HepG2 (cell line): ENCODE measurements at regions not wholly inside any gene's neighbourhood (a gene's known extent, or its start where the extent isn't known, plus 50 kb on each side); places are given as distances from the start of the nearest gene placed in this dataset.
A peak's percentile ranks its signal among the peaks of the same experiment; 100 is the strongest.

Experiments used
- CENPX ChIP-seq: sonication (generic); formaldehyde crosslinking; IDR thresholded peaks from 2 replicates; pipeline ENCODE4 v1.9.0; 2021; ENCODE audit warnings: mild to moderate bottlenecking, missing genetic modification reagents, moderate library complexity
- CREB1 ChIP-seq, 2 experiments: fragments of 450-650 bp in 1 of 2; IDR thresholded peaks; 2 replicates each; pipeline ENCODE4 v1.6.1; 2016 to 2017; ENCODE audit warnings: control low read depth in 1 of 2, mild to moderate bottlenecking in 1 of 2, missing compliant biosample characterization in 1 of 2, missing genetic modification characterization in 1 of 2
- IKZF4 ChIP-seq: sonication (generic); formaldehyde crosslinking; IDR thresholded peaks from 2 replicates; pipeline ENCODE4 v1.5.1; 2020; ENCODE audit warnings: borderline replicate concordance, mild to moderate bottlenecking, low read depth, missing genetic modification reagents; ENCODE audit errors: not compliant biosample characterization
- IRF2 ChIP-seq: IDR thresholded peaks from 2 replicates; pipeline ENCODE4 v1.6.1; 2018; ENCODE audit warnings: missing genetic modification reagents, missing compliant biosample characterization
- RAD21 ChIP-seq: fragments of 450-650 bp; formaldehyde crosslinking; IDR thresholded peaks from 2 replicates; pipeline ENCODE4 v1.5.0; 2020; ENCODE audit warnings: mild to moderate bottlenecking
- SIN3A ChIP-seq: IDR thresholded peaks from 2 replicates; pipeline ENCODE4 v1.6.1; 2011; ENCODE audit warnings: low read depth, mild to moderate bottlenecking, control low read depth, low read length, borderline replicate concordance
- TEAD2 ChIP-seq: sonication (generic); formaldehyde crosslinking; IDR thresholded peaks from 2 replicates; pipeline ENCODE4 v1.9.0; 2021; ENCODE audit warnings: missing genetic modification reagents
- ZMAT3 ChIP-seq: sonication (generic); formaldehyde crosslinking; conservative IDR thresholded peaks from 2 replicates; pipeline ENCODE4 v1.7.0; 2021; ENCODE audit warnings: missing genetic modification reagents
- ZNF230 ChIP-seq: sonication (generic); formaldehyde crosslinking; IDR thresholded peaks from 2 replicates; pipeline ENCODE4 v1.4.0; 2020; ENCODE audit warnings: mild to moderate bottlenecking, missing genetic modification reagents
- ZNF282 ChIP-seq: fragments of 450-650 bp; IDR thresholded peaks from 2 replicates; pipeline ENCODE4 v1.6.1; 2018; ENCODE audit not compliant: partially characterized antibody
- ZNF431 ChIP-seq: sonication (generic); formaldehyde crosslinking; IDR thresholded peaks from 2 replicates; pipeline ENCODE4 v1.9.0; 2022; ENCODE audit warnings: missing genetic modification reagents, low read depth, mild to moderate bottlenecking, borderline replicate concordance
- ZNF570 ChIP-seq: sonication (generic); formaldehyde crosslinking; IDR thresholded peaks from 2 replicates; pipeline ENCODE4 v1.4.0; 2020; ENCODE audit warnings: mild to moderate bottlenecking, missing genetic modification reagents, borderline replicate concordance
- ZNF572 ChIP-seq: sonication (generic); formaldehyde crosslinking; IDR thresholded peaks from 2 replicates; pipeline ENCODE4 v1.5.1; 2020; ENCODE audit warnings: mild to moderate bottlenecking, missing genetic modification reagents
- ZNF850 ChIP-seq: sonication (generic); formaldehyde crosslinking; conservative IDR thresholded peaks from 2 replicates; pipeline ENCODE4 v1.9.0; 2021; ENCODE audit warnings: mild to moderate bottlenecking, missing genetic modification reagents
- TF ChIP-seq, protein P1 (sequence below): sonication (generic); formaldehyde crosslinking; IDR thresholded peaks from 2 replicates; pipeline ENCODE4 v1.4.0; 2020; ENCODE audit warnings: missing genetic modification reagents
- TF ChIP-seq, protein P2 (sequence below): sonication (generic); formaldehyde crosslinking; IDR thresholded peaks from 2 replicates; pipeline ENCODE4 v1.4.0; 2020; ENCODE audit warnings: mild to moderate bottlenecking, missing genetic modification reagents
- TF ChIP-seq, protein P3 (sequence below): sonication (generic); formaldehyde crosslinking; IDR thresholded peaks from 2 replicates; pipeline ENCODE4; 2020; ENCODE audit warnings: missing genetic modification reagents, mild to moderate bottlenecking, borderline replicate concordance
- TF ChIP-seq, protein P4 (sequence below): sonication (generic); formaldehyde crosslinking; IDR thresholded peaks from 2 replicates; pipeline ENCODE4 v1.8.1; 2023; ENCODE audit warnings: missing genetic modification reagents, mild to moderate bottlenecking, borderline replicate concordance
- TF ChIP-seq, protein P5 (sequence below): sonication (generic); formaldehyde crosslinking; IDR thresholded peaks from 2 replicates; pipeline ENCODE4 v1.4.0; 2020; ENCODE audit warnings: missing genetic modification reagents
- TF ChIP-seq, protein P6 (sequence below): sonication (generic); formaldehyde crosslinking; IDR thresholded peaks from 2 replicates; pipeline ENCODE4 v1.8.1; 2023; ENCODE audit warnings: missing genetic modification reagents, inconsistent platforms, borderline replicate concordance

DNA sequence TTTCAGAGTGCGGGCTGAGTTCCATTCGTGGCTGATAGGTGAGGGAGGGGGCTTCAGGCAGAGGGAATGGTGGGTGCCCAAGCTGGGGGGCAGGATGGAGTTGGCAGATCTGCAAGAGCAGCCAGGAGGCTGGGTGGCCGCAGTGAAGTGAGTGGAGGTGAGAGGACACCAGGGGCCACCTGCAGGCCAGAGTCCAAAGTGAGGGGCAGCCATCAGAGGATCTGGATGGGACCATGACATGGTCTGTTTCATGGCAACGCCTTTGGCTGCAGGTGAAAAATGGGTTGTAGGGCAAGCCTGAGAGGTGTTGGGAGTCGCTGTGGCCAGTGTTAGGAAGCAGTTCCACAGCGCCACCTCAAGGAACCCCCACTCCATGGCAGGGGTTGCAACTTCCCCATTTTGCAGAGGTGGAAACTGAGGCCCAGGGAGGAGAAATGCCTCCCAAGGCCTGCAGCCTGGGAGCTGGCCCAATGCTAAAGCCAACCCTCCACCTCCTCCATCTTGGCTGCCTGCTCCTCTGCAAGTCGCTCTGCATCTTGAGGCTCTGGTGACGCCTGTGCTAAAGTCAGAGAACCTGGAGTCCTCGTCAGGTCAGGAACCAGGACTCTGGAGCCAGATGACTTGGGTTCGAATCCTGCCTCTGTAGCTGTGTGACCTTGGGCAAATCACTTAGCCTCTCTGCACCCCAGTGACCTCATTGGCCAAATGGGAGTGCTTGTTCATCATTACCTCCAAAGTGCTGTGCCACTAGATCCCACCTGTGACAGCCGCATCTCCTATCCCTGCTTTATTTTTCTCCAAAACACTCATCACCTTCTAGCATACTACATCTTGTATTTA lies 153.8 kb downstream of the CEBPB start (continued):
- TF ChIP-seq SIN3A (no peak), ZNF230 (no peak), ZNF850 (CRISPR knock-in tag) (no peak), RAD21 (peak; percentile 82; the same call in 1 of the 2 replicates), TEAD2 (CRISPR knock-in tag) (no peak), ZNF572 (no peak), ZNF570 (CRISPR knock-in tag) (no peak), CENPX (CRISPR knock-in tag) (no peak), ZMAT3 (CRISPR knock-in tag) (no peak), IKZF4 (CRISPR knock-in tag) (no peak), CREB1 (IDR thresholded peaks at IDR 0.05) (no peak), CREB1 (CRISPR knock-in tag; IDR thresholded peaks at IDR 0.05) (no peak), ZNF282 (no peak), IRF2 (0 out of 2 replicates have a peak, but pooled peaks have one; percentile 46), ZNF431 (CRISPR knock-in tag) (no peak)
- TF ChIP-seq, protein P1, sequence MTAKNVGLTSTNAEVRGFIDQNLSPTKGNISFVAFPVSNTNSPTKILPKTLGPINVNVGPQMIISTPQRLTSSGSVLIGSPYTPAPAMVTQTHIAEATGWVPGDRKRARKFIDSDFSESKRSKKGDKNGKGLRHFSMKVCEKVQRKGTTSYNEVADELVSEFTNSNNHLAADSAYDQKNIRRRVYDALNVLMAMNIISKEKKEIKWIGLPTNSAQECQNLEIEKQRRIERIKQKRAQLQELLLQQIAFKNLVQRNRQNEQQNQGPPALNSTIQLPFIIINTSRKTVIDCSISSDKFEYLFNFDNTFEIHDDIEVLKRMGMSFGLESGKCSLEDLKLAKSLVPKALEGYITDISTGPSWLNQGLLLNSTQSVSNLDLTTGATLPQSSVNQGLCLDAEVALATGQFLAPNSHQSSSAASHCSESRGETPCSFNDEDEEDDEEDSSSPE, result no peak
- TF ChIP-seq, protein P2, sequence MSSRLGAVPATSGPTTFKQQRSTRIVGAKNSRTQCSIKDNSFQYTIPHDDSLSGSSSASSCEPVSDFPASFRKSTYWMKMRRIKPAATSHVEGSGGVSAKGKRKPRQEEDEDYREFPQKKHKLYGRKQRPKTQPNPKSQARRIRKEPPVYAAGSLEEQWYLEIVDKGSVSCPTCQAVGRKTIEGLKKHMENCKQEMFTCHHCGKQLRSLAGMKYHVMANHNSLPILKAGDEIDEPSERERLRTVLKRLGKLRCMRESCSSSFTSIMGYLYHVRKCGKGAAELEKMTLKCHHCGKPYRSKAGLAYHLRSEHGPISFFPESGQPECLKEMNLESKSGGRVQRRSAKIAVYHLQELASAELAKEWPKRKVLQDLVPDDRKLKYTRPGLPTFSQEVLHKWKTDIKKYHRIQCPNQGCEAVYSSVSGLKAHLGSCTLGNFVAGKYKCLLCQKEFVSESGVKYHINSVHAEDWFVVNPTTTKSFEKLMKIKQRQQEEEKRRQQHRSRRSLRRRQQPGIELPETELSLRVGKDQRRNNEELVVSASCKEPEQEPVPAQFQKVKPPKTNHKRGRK (CRISPR knock-in tag), result no peak
- TF ChIP-seq, protein P3, sequence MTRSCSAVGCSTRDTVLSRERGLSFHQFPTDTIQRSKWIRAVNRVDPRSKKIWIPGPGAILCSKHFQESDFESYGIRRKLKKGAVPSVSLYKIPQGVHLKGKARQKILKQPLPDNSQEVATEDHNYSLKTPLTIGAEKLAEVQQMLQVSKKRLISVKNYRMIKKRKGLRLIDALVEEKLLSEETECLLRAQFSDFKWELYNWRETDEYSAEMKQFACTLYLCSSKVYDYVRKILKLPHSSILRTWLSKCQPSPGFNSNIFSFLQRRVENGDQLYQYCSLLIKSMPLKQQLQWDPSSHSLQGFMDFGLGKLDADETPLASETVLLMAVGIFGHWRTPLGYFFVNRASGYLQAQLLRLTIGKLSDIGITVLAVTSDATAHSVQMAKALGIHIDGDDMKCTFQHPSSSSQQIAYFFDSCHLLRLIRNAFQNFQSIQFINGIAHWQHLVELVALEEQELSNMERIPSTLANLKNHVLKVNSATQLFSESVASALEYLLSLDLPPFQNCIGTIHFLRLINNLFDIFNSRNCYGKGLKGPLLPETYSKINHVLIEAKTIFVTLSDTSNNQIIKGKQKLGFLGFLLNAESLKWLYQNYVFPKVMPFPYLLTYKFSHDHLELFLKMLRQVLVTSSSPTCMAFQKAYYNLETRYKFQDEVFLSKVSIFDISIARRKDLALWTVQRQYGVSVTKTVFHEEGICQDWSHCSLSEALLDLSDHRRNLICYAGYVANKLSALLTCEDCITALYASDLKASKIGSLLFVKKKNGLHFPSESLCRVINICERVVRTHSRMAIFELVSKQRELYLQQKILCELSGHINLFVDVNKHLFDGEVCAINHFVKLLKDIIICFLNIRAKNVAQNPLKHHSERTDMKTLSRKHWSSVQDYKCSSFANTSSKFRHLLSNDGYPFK (CRISPR knock-in tag), result peak; percentile 51; the same call in 1 of the 2 replicates
- TF ChIP-seq, protein P4, sequence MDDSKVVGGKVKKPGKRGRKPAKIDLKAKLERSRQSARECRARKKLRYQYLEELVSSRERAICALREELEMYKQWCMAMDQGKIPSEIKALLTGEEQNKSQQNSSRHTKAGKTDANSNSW (CRISPR knock-in tag), result no peak
- TF ChIP-seq, protein P5, sequence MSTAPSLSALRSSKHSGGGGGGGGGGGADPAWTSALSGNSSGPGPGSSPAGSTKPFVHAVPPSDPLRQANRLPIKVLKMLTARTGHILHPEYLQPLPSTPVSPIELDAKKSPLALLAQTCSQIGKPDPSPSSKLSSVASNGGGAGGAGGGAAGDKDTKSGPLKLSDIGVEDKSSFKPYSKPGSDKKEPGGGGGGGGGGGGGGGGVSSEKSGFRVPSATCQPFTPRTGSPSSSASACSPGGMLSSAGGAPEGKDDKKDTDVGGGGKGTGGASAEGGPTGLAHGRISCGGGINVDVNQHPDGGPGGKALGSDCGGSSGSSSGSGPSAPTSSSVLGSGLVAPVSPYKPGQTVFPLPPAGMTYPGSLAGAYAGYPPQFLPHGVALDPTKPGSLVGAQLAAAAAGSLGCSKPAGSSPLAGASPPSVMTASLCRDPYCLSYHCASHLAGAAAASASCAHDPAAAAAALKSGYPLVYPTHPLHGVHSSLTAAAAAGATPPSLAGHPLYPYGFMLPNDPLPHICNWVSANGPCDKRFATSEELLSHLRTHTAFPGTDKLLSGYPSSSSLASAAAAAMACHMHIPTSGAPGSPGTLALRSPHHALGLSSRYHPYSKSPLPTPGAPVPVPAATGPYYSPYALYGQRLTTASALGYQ, result no peak
- TF ChIP-seq, protein P6, sequence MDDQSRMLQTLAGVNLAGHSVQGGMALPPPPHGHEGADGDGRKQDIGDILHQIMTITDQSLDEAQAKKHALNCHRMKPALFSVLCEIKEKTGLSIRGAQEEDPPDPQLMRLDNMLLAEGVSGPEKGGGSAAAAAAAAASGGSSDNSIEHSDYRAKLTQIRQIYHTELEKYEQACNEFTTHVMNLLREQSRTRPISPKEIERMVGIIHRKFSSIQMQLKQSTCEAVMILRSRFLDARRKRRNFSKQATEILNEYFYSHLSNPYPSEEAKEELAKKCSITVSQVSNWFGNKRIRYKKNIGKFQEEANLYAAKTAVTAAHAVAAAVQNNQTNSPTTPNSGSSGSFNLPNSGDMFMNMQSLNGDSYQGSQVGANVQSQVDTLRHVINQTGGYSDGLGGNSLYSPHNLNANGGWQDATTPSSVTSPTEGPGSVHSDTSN, result no peak
